Activated B cell treated with CpG ODN at 0.5 μM for 24 hours (primary cell): ENCODE measurements at regions not wholly inside any gene's neighbourhood (a gene's known extent, or its start where the extent isn't known, plus 50 kb on each side); places are given as distances from the start of the nearest gene placed in this dataset.

Experiments
- ATAC-seq: fragments of 200-7000 bp; cut with Tn5 transposase; one replicate; pipeline ENCODE4 v1.10.0; 2021; ENCODE audit warnings: low read depth, mild to moderate bottlenecking, moderate library complexity
- CTCF ChIA-PET: fragments of 350-600 bp; sonication (Branson Sonifier 250); formaldehyde crosslinking; loops from one replicate; lab custom pipeline; 2021; ENCODE audit warnings: antibody characterized with exemption; lab: Charles Lee
- POLR2A ChIA-PET: fragments of 350-600 bp; sonication (Branson Sonifier 250); formaldehyde crosslinking; loops from one replicate; lab custom pipeline; 2021; ENCODE audit warnings: antibody characterized with exemption; lab: Charles Lee
- DNase-seq: peaks from one replicate; pipeline ENCODE4 v3.0.0; 2022
- H3K27ac Mint-ChIP-seq: one replicate; pipeline ENCODE4 v1.8.0; 2020; ENCODE audit warnings: mixed read lengths
- H3K27me3 Mint-ChIP-seq: one replicate; pipeline ENCODE4 v1.8.0; 2021; ENCODE audit warnings: mixed read lengths
- H3K36me3 Mint-ChIP-seq: one replicate; pipeline ENCODE4 v1.8.0; 2021; ENCODE audit warnings: low read depth, mixed read lengths
- H3K4me1 Mint-ChIP-seq: one replicate; pipeline ENCODE4 v1.8.0; 2021; ENCODE audit warnings: mixed read lengths
- H3K4me3 Mint-ChIP-seq: one replicate; pipeline ENCODE4 v1.8.0; 2020; ENCODE audit warnings: mild to moderate bottlenecking, mixed read lengths
- H3K9me3 Mint-ChIP-seq: one replicate; pipeline ENCODE4 v1.8.0; 2020; ENCODE audit warnings: mixed read lengths
- intact Hi-C: fragments of 100-400 bp; cut with micrococcal nuclease; formaldehyde crosslinking; loops from one replicate; pipeline ENCODE4 v1.15.1; 2024
- TF ChIP-seq, protein P1 (sequence below): fragments of 200-600 bp; IDR thresholded peaks from one replicate; pipeline ENCODE4 v1.8.0; 2022; ENCODE audit warnings: antibody characterized with exemption, mild to moderate bottlenecking

DNA sequence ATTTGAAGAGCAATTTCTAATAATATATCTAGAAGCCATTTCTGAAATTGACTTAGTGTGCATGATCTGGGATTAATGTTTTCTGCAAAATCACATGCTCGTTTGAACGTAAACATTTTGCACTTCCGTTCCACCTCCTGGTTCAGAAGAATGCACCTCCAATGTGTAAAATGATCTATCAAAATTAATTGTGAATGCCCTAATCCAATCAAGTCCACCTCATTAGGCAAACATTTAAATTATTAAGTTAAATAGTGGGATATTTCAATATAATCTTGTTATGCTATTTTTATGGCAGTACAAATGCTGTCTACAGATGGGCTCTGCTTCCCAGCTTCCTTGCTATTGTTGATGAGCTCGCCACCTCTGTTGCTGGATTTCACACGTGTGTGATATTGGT is 542.5 kb downstream of the INSC start:
- ChIA-PET POLR2A (no interaction called here), CTCF (no interaction called here)
- intact Hi-C loops: no loop called here
- Mint-ChIP-seq H3K27me3 (peaks cover 7% of the 10 kb centered on the region), H3K27ac (no peak overlapping the region), H3K36me3 (no peaks in the 10 kb centered on the region), H3K4me1 (no peaks in the 10 kb centered on the region), H3K9me3 (no peaks in the 10 kb centered on the region), H3K4me3 (no peak overlapping the region)
- ATAC-seq (no peak), DNase-seq (no peak)
- TF ChIP-seq, protein P1, sequence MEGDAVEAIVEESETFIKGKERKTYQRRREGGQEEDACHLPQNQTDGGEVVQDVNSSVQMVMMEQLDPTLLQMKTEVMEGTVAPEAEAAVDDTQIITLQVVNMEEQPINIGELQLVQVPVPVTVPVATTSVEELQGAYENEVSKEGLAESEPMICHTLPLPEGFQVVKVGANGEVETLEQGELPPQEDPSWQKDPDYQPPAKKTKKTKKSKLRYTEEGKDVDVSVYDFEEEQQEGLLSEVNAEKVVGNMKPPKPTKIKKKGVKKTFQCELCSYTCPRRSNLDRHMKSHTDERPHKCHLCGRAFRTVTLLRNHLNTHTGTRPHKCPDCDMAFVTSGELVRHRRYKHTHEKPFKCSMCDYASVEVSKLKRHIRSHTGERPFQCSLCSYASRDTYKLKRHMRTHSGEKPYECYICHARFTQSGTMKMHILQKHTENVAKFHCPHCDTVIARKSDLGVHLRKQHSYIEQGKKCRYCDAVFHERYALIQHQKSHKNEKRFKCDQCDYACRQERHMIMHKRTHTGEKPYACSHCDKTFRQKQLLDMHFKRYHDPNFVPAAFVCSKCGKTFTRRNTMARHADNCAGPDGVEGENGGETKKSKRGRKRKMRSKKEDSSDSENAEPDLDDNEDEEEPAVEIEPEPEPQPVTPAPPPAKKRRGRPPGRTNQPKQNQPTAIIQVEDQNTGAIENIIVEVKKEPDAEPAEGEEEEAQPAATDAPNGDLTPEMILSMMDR: no peak

DNA sequence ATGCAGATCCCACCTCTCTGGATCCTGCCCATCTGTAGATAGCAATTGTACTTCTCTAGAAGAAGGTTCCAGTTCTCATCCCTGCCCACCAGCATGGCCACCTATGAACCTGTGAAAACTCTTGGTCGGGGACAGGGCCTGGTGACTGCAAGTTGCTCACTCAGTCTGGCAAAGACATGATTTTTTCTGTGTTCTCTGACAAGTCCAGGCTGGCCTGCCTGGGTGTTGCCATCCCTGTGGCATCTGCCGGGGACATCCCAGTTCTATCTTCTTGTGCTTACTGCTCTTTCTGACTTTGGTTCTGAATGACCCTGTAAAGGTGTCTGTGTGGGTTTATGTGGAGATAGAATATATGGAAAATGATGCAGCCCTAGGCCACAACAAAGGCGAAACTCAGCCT is 545.8 kb downstream of the INSC start:
- Mint-ChIP-seq H3K4me1 (no peaks in the 10 kb centered on the region), H3K9me3 (no peaks in the 10 kb centered on the region), H3K4me3 (no peak overlapping the region), H3K27ac (no peak overlapping the region), H3K36me3 (no peaks in the 10 kb centered on the region), H3K27me3 (no peaks in the 10 kb centered on the region)
- TF ChIP-seq, protein P1: no peak
- intact Hi-C loops: no loop called here
- POLR2A ChIA-PET: no interaction called here
- ATAC-seq: no peak
- CTCF ChIA-PET: no interaction called here
- no peak for DNase-seq

DNA sequence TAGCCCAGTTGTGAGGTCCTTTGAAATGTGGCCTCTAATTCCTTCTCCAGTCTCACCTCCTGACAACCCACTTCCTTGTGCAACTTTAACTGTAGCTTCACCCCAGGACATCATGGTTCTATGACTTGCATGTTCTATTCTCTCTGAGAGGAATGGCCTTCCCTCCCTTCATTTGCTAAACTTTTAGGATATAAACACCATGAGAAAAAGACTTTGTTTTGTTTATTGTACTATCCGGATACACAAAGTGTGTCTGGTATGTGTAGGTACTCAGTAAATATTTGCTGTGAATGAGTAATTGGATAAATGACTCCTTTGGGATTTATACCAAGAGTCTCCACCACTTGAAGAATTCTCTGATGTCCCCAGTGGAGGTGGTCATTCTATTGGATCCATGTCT is 547.6 kb downstream of the INSC start:
- intact Hi-C loops: no loop called here
- TF ChIP-seq, protein P1: no peak
- Mint-ChIP-seq H3K4me1 (no peaks in the 10 kb centered on the region), H3K9me3 (no peaks in the 10 kb centered on the region), H3K27me3 (no peaks in the 10 kb centered on the region), H3K4me3 (no peak overlapping the region), H3K36me3 (no peaks in the 10 kb centered on the region), H3K27ac (no peak overlapping the region)
- DNase-seq: no peak
- CTCF ChIA-PET: no interaction called here
- ATAC-seq: no peak
- POLR2A ChIA-PET: no interaction called here

DNA sequence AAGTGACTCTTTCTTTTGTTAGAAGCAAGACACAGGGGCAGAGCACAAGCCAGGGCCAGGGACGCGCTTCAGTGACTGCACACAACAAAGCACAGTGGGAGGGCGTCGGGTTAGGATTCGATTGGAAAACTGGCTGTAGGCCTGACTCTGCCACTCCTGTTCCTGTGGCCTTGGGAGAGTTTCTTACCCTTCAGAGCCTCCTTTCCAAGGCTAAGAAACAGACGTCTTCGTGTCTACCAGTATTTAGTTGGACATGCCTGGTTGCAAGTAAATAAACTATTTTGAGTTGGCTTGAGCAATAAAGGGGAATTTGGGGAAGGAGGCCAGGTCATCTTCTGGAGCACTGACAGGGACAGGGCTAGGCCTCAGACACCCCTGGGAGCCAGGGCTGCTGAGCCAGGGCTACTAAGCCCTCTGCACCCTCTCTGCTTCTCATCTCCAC is 549.1 kb downstream of the INSC start:
- POLR2A ChIA-PET: no interaction called here
- CTCF ChIA-PET: no interaction called here
- DNase-seq (no peak), ATAC-seq (no peak)
- intact Hi-C loops: no loop called here
- H3K4me3 Mint-ChIP-seq: no peak overlapping the region
- no peak overlapping the region for H3K27ac Mint-ChIP-seq
- H3K4me1 Mint-ChIP-seq: no peaks in the 10 kb centered on the region
- H3K36me3 Mint-ChIP-seq: no peaks in the 10 kb centered on the region
- no peaks in the 10 kb centered on the region for H3K9me3 Mint-ChIP-seq
- no peaks in the 10 kb centered on the region for H3K27me3 Mint-ChIP-seq
- TF ChIP-seq, protein P1: no peak

DNA sequence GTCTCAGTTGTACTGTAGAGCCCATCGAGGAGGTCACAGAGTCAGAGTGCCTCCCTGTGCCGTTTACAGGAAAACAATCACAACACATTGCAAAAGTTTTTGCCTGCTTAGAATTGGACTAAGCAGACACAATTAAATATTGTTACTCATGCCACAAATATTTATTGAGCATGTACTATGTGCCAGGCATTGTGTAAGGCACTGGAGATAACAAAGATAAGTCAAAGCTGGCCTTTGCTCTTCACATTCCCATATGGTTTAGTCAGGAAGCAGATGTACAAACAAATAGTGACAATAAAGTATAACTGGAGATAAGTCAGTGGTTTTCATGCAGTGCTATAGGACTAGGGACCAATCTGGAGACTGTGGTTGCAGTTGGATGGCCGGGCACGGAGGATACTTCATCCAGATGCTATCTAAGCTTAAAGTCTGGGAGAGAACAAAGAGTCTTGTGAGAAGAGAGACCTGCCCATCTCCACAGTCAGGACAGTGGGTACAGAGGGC is 550.7 kb downstream of the INSC start:
- ATAC-seq (no peak), DNase-seq (no peak)
- Mint-ChIP-seq H3K27ac (no peak overlapping the region), H3K4me1 (no peaks in the 10 kb centered on the region), H3K27me3 (no peaks in the 10 kb centered on the region), H3K36me3 (no peaks in the 10 kb centered on the region), H3K9me3 (no peaks in the 10 kb centered on the region), H3K4me3 (no peak overlapping the region)
- TF ChIP-seq, protein P1: no peak
- ChIA-PET CTCF (no interaction called here), POLR2A (no interaction called here)
- intact Hi-C loops: no loop called here
